IPS-15b (cell line): ENCODE measurements at regions not wholly inside any gene's neighbourhood (a gene's known extent, or its start where the extent isn't known, plus 50 kb on each side); places are given as distances from the start of the nearest gene placed in this dataset.

Experiments used
- H3K27me3 ChIP-seq: one replicate; pipeline ENCODE4 v1.6.1; 2013; ENCODE audit warnings: low read length; ENCODE audit not compliant: control insufficient read depth, insufficient read depth
- H3K36me3 ChIP-seq: one replicate; pipeline ENCODE4 v1.6.1; 2013; ENCODE audit warnings: low read length; ENCODE audit not compliant: control insufficient read depth, insufficient read depth
- H3K4me1 ChIP-seq: one replicate; pipeline ENCODE4 v1.6.1; 2013; ENCODE audit warnings: mild to moderate bottlenecking, low read length; ENCODE audit not compliant: control insufficient read depth, insufficient read depth
- H3K4me3 ChIP-seq: one replicate; pipeline ENCODE4 v1.5.1; 2013; ENCODE audit warnings: low read depth, low read length
- H3K9ac ChIP-seq: one replicate; pipeline ENCODE4 v1.6.1; 2013; ENCODE audit warnings: low read depth, mild to moderate bottlenecking, low read length
- H3K9me3 ChIP-seq: one replicate; pipeline ENCODE4 v1.6.1; 2013; ENCODE audit warnings: mild to moderate bottlenecking, low read length; ENCODE audit not compliant: control insufficient read depth, insufficient read depth

- H3K9me3 ChIP-seq: no peaks in the 10 kb centered on the region
- H3K9ac ChIP-seq: no peak overlapping the region
- H3K4me3 ChIP-seq: no peak overlapping the region
- no peaks in the 10 kb centered on the region for H3K4me1 ChIP-seq
- H3K27me3 ChIP-seq: no peaks in the 10 kb centered on the region
- H3K36me3 ChIP-seq: no peaks in the 10 kb centered on the region
Observed at GRCh38 chr10:123446449-123447156, 219.6 kb upstream of the GPR26 start.

GRCh38 chr10:123449234-123449962 lies 216.8 kb upstream of the GPR26 start:
- no peaks in the 10 kb centered on the region for H3K36me3 ChIP-seq
- H3K4me1 ChIP-seq: no peaks in the 10 kb centered on the region
- no peak overlapping the region for H3K4me3 ChIP-seq
- H3K9ac ChIP-seq: no peak overlapping the region
- no peaks in the 10 kb centered on the region for H3K9me3 ChIP-seq
- H3K27me3 ChIP-seq: no peaks in the 10 kb centered on the region

- Histone ChIP-seq H3K9me3 (no peaks in the 10 kb centered on the region), H3K4me1 (no peaks in the 10 kb centered on the region), H3K36me3 (no peaks in the 10 kb centered on the region), H3K27me3 (no peaks in the 10 kb centered on the region), H3K4me3 (no peak overlapping the region), H3K9ac (no peak overlapping the region)
Observed at GRCh38 chr10:123450956-123451605, 215.1 kb upstream of the GPR26 start.

GRCh38 chr10:123451618-123452245 lies 214.4 kb upstream of the GPR26 start:
- H3K27me3 ChIP-seq: no peaks in the 10 kb centered on the region
- H3K9me3 ChIP-seq: no peaks in the 10 kb centered on the region
- no peaks in the 10 kb centered on the region for H3K36me3 ChIP-seq
- H3K4me1 ChIP-seq: no peaks in the 10 kb centered on the region
- no peak overlapping the region for H3K4me3 ChIP-seq
- H3K9ac ChIP-seq: no peak overlapping the region

- Histone ChIP-seq H3K4me3 (no peak overlapping the region), H3K9me3 (no peaks in the 10 kb centered on the region), H3K27me3 (no peaks in the 10 kb centered on the region), H3K4me1 (peaks cover 6% of the 10 kb centered on the region), H3K36me3 (no peaks in the 10 kb centered on the region), H3K9ac (no peak overlapping the region)
Observed at GRCh38 chr10:123454987-123455386, 211.2 kb upstream of the GPR26 start.

- no peaks in the 10 kb centered on the region for H3K9me3 ChIP-seq
- no peak overlapping the region for H3K4me3 ChIP-seq
- no peaks in the 10 kb centered on the region for H3K36me3 ChIP-seq
- no peaks in the 10 kb centered on the region for H3K27me3 ChIP-seq
- no peak overlapping the region for H3K9ac ChIP-seq
- peaks cover 8% of the 10 kb centered on the region for H3K4me1 ChIP-seq
Observed at GRCh38 chr10:123455861-123456260, 210.3 kb upstream of the GPR26 start.

- Histone ChIP-seq H3K36me3 (no peaks in the 10 kb centered on the region), H3K4me3 (no peak overlapping the region), H3K27me3 (no peaks in the 10 kb centered on the region)
Observed at GRCh38 chr10:123458933-123459332, 207.2 kb upstream of the GPR26 start.

GRCh38 chr10:123459371-123460091 lies 206.6 kb upstream of the GPR26 start:
- no peak overlapping the region for H3K9ac ChIP-seq
- no peaks in the 10 kb centered on the region for H3K36me3 ChIP-seq
- no peaks in the 10 kb centered on the region for H3K9me3 ChIP-seq
- H3K4me1 ChIP-seq: peaks cover 8% of the 10 kb centered on the region
- no peaks in the 10 kb centered on the region for H3K27me3 ChIP-seq
- H3K4me3 ChIP-seq: no peak overlapping the region

More at GRCh38 chr10:123458933-123459332, 207.2 kb upstream of the GPR26 start:
- Histone ChIP-seq H3K4me1 (peaks cover 8% of the 10 kb centered on the region), H3K9ac (no peak overlapping the region), H3K9me3 (no peaks in the 10 kb centered on the region)

GRCh38 chr10:123462246-123462645 lies 203.9 kb upstream of the GPR26 start:
- Histone ChIP-seq H3K4me3 (no peak overlapping the region), H3K9ac (no peak overlapping the region), H3K27me3 (peaks cover 2% of the 10 kb centered on the region), H3K9me3 (no peaks in the 10 kb centered on the region), H3K4me1 (peaks cover 8% of the 10 kb centered on the region), H3K36me3 (no peaks in the 10 kb centered on the region)

GRCh38 chr10:123462756-123463155 lies 203.4 kb upstream of the GPR26 start:
- Histone ChIP-seq H3K36me3 (no peaks in the 10 kb centered on the region), H3K27me3 (peaks cover 2% of the 10 kb centered on the region), H3K4me3 (no peak overlapping the region), H3K9me3 (no peaks in the 10 kb centered on the region), H3K4me1 (peaks cover 8% of the 10 kb centered on the region), H3K9ac (no peak overlapping the region)

- Histone ChIP-seq H3K27me3 (peaks cover 2% of the 10 kb centered on the region), H3K36me3 (no peaks in the 10 kb centered on the region), H3K4me3 (no peak overlapping the region), H3K4me1 (peaks cover 8% of the 10 kb centered on the region), H3K9me3 (no peaks in the 10 kb centered on the region), H3K9ac (no peak overlapping the region)
Observed at GRCh38 chr10:123463181-123463580, 203.0 kb upstream of the GPR26 start.
